Breast epithelium (tissue), 4 donors: ENCODE measurements at regions not wholly inside any gene's neighbourhood (a gene's known extent, or its start where the extent isn't known, plus 50 kb on each side); places are given as distances from the start of the nearest gene placed in this dataset.

Experiments used
- DNase-seq, 2 donors: peaks; one replicate each; pipeline ENCODE4 v3.0.0-alpha.2; 2019; ENCODE audit warnings: low spot score in 2 of 2
- H3K27ac ChIP-seq, 2 donors: fragments of 200-600 bp; sonication (generic) in 1 of 2; one replicate each; pipeline ENCODE4 v1.5.1; 2016 to 2019; ENCODE audit warnings: mild to moderate bottlenecking in 1 of 2
- H3K27me3 ChIP-seq, 2 donors: fragments of 200-600 bp; sonication (generic) in 1 of 2; one replicate each; pipeline versions ENCODE4 v1.5.1 to v1.6.0; 2017 to 2019; ENCODE audit warnings: control low read depth in 1 of 2, mild to moderate bottlenecking in 1 of 2
- H3K36me3 ChIP-seq: fragments of 200-600 bp; one replicate; pipeline ENCODE4 v1.5.1; 2019
- H3K4me1 ChIP-seq, 2 donors: fragments of 200-600 bp; sonication (generic); one replicate each; pipeline ENCODE4 v1.5.1; 2016 to 2019; ENCODE audit warnings: control low read depth in 1 of 2
- H3K4me3 ChIP-seq, 3 donors: fragments of 200-600 bp; sonication (generic); 1 replicate in 2 of 3; 2 replicates in 1 of 3; pipeline ENCODE4 v1.5.1; 2016 to 2019; ENCODE audit warnings: mild to moderate bottlenecking in 3 of 3, moderate library complexity in 2 of 3
- H3K9me3 ChIP-seq, 2 donors: fragments of 200-600 bp; sonication (generic) in 1 of 2; one replicate each; pipeline ENCODE4 v1.5.1; 2016 to 2019; ENCODE audit warnings: control low read depth in 1 of 2
- POLR2A ChIP-seq: fragments of 450-650 bp; IDR thresholded peaks from one replicate; pipeline ENCODE4 v1.6.1; 2016; ENCODE audit warnings: antibody characterized with exemption, mild to moderate bottlenecking, moderate library complexity
- POLR2AphosphoS5 ChIP-seq, 3 donors: sonication (generic); formaldehyde crosslinking; IDR thresholded peaks; one replicate each; pipeline ENCODE4 v1.6.1; 2017; ENCODE audit warnings: antibody characterized with exemption in 3 of 3
- intact Hi-C: fragments of 100-400 bp; cut with DNase I; formaldehyde crosslinking; loops from one replicate; pipeline ENCODE4 v1.15.1; 2023; ENCODE audit warnings: low total_unique reads
- TF ChIP-seq, protein P1 (sequence below), 3 donors: fragments of 450-650 bp; IDR thresholded peaks; one replicate each; pipeline ENCODE4 v1.5.1; 2016 to 2017; ENCODE audit warnings: antibody characterized with exemption in 3 of 3, mild to moderate bottlenecking in 3 of 3, moderate library complexity in 3 of 3

- intact Hi-C loops, result no loop called here
- Histone ChIP-seq H3K9me3 (no peaks in the 10 kb centered on the region), H3K36me3 (no peaks in the 10 kb centered on the region), H3K4me3 (no peak overlapping the region), H3K27me3 (no peaks in the 10 kb centered on the region), H3K27ac (no peak overlapping the region), H3K4me1 (no peaks in the 10 kb centered on the region)
- TF ChIP-seq, protein P1, sequence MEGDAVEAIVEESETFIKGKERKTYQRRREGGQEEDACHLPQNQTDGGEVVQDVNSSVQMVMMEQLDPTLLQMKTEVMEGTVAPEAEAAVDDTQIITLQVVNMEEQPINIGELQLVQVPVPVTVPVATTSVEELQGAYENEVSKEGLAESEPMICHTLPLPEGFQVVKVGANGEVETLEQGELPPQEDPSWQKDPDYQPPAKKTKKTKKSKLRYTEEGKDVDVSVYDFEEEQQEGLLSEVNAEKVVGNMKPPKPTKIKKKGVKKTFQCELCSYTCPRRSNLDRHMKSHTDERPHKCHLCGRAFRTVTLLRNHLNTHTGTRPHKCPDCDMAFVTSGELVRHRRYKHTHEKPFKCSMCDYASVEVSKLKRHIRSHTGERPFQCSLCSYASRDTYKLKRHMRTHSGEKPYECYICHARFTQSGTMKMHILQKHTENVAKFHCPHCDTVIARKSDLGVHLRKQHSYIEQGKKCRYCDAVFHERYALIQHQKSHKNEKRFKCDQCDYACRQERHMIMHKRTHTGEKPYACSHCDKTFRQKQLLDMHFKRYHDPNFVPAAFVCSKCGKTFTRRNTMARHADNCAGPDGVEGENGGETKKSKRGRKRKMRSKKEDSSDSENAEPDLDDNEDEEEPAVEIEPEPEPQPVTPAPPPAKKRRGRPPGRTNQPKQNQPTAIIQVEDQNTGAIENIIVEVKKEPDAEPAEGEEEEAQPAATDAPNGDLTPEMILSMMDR (IDR thresholded peaks at IDR 0.05), result no peak
- TF ChIP-seq POLR2A (no peak), POLR2AphosphoS5 (IDR thresholded peaks at IDR 0.05) (no peak)
- DNase-seq, result no peak
Observed at GRCh38 chr10:56805022-56805421, 444.0 kb upstream of the ZWINT start.

DNA sequence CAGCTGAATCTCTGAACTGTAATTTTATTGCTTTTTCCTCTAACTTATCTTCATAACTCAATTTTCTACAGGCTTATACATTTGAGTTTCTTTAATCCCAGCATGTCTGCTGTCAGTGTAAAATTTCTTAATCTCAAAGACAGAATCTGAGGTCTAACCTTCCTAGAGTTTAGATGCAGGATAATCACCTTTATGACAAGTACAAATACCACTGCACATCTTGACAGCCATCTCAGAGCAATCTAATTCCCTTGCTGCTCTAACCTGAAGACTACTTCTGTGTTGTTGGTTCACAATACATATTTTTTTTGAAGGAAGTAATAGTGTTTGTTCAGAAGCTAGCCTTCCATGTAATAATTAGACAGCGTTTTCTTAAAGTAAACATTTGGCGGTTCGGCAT is 424.2 kb upstream of the ZWINT start:
- no peaks in the 10 kb centered on the region for H3K36me3 ChIP-seq
- H3K9me3 ChIP-seq, result no peaks in the 10 kb centered on the region
- intact Hi-C loops, result no loop called here
- H3K27me3 ChIP-seq, result no peaks in the 10 kb centered on the region
- no peak overlapping the region for H3K4me3 ChIP-seq
- no peak for DNase-seq
- H3K27ac ChIP-seq, result no peak overlapping the region
- no peaks in the 10 kb centered on the region for H3K4me1 ChIP-seq
- TF ChIP-seq POLR2AphosphoS5 (IDR thresholded peaks at IDR 0.05) (no peak), POLR2A (no peak)
- TF ChIP-seq, protein P1 (IDR thresholded peaks at IDR 0.05), result no peak

DNA sequence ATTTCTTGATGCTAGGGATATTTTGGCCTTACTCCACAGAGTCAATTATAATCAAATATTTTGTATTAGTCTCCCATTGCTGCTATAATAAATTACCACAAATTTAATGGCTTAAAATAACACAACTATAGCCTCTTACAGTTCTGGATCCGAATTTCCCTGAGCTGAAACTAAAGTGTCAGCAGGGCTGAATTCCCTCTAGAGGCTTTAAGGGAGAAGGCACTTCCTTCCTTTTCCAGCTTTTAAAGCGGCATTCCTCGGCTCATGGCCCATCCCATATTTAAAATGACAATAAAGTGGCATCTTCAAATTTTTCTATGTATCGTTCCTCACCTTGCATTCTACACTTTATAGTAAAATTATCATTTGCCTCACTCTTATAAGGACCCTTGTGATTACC is 421.4 kb upstream of the ZWINT start:
- intact Hi-C loops, result no loop called here
- Histone ChIP-seq H3K4me3 (no peak overlapping the region), H3K36me3 (no peaks in the 10 kb centered on the region), H3K9me3 (no peaks in the 10 kb centered on the region), H3K27ac (no peak overlapping the region), H3K27me3 (no peaks in the 10 kb centered on the region), H3K4me1 (no peaks in the 10 kb centered on the region)
- DNase-seq, result no peak
- TF ChIP-seq POLR2A (no peak), POLR2AphosphoS5 (IDR thresholded peaks at IDR 0.05) (no peak)
- TF ChIP-seq, protein P1 (IDR thresholded peaks at IDR 0.05), result no peak

DNA sequence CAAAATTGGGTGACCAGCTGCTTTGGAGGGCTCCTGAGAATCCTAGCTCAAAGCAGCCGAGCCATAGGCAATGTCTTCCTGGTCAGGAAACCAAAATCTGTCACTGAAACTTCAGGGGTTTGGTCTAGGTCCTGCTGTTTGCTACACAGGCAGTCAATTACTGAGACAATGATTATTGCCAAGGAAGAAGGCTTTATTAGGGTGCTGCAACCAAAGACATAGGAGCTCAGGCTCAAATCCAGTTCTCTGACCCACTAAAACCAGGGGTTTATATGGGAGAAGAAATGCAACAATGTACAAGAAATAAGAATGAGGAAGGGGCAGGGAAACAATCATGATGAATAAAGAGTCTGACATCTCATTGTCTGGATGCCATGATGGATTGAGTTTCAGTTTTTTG is 410.3 kb upstream of the ZWINT start:
- peaks cover 0 to 4% of the 10 kb centered on the region in 2 donors for H3K9me3 ChIP-seq
- H3K27me3 ChIP-seq, result no peaks in the 10 kb centered on the region
- no peak for DNase-seq
- no peaks in the 10 kb centered on the region for H3K4me1 ChIP-seq
- intact Hi-C loops, result no loop called here
- H3K4me3 ChIP-seq, result no peak overlapping the region
- H3K36me3 ChIP-seq, result no peaks in the 10 kb centered on the region
- TF ChIP-seq POLR2AphosphoS5 (IDR thresholded peaks at IDR 0.05) (no peak), POLR2A (no peak)
- TF ChIP-seq, protein P1 (IDR thresholded peaks at IDR 0.05), result no peak
- no peak overlapping the region for H3K27ac ChIP-seq

DNA sequence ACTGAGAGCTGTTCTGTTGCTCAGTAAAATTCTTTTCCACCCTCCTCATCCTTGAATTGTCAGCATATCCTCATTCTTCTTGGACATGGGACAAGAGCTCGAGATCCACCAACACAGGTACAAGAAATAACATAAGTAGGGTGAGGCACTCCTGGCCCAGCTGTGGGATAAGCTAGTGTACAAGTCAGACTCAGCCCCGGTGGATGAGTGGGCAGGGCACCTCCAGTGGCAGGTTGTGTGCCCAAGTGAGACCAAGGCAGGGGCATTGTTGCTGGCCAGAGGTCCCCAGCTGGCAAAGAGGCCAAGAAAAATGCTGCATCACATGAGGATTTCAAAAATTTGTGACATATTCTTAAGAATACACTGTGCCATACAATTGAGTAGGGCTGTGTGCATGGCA is 402.0 kb upstream of the ZWINT start:
- Histone ChIP-seq H3K27me3 (no peaks in the 10 kb centered on the region), H3K9me3 (peaks cover 7 to 17% of the 10 kb centered on the region in 2 donors), H3K27ac (no peak overlapping the region), H3K4me3 (no peak overlapping the region), H3K36me3 (no peaks in the 10 kb centered on the region), H3K4me1 (no peaks in the 10 kb centered on the region)
- TF ChIP-seq, protein P1 (IDR thresholded peaks at IDR 0.05), result no peak
- no peak for TF ChIP-seq POLR2A
- TF ChIP-seq POLR2AphosphoS5 (IDR thresholded peaks at IDR 0.05), result no peak
- DNase-seq, result no peak
- intact Hi-C loops, result no loop called here
